AG09309 (cell line): ENCODE measurements at regions not wholly inside any gene's neighbourhood (a gene's known extent, or its start where the extent isn't known, plus 50 kb on each side); places are given as distances from the start of the nearest gene placed in this dataset.

Source experiments
- DNase-seq: peaks from one replicate; pipeline ENCODE4 v3.0.0-alpha.2; 2010; ENCODE audit warnings: low read depth
- H3K4me3 ChIP-seq: 2 replicates; pipeline ENCODE4 v1.5.1; 2011; ENCODE audit warnings: mild to moderate bottlenecking, low read depth, low read length, moderate library complexity; ENCODE audit not compliant: control insufficient read depth
- TF ChIP-seq, protein P1 (sequence below): IDR thresholded peaks from 2 replicates; pipeline ENCODE4 v1.5.1; 2011; ENCODE audit warnings: mild to moderate bottlenecking, low read depth, low read length, inconsistent platforms; ENCODE audit not compliant: insufficient read depth, control insufficient read depth; ENCODE audit errors: missing control alignments

- TF ChIP-seq, protein P1, sequence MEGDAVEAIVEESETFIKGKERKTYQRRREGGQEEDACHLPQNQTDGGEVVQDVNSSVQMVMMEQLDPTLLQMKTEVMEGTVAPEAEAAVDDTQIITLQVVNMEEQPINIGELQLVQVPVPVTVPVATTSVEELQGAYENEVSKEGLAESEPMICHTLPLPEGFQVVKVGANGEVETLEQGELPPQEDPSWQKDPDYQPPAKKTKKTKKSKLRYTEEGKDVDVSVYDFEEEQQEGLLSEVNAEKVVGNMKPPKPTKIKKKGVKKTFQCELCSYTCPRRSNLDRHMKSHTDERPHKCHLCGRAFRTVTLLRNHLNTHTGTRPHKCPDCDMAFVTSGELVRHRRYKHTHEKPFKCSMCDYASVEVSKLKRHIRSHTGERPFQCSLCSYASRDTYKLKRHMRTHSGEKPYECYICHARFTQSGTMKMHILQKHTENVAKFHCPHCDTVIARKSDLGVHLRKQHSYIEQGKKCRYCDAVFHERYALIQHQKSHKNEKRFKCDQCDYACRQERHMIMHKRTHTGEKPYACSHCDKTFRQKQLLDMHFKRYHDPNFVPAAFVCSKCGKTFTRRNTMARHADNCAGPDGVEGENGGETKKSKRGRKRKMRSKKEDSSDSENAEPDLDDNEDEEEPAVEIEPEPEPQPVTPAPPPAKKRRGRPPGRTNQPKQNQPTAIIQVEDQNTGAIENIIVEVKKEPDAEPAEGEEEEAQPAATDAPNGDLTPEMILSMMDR: no peak
- DNase-seq: no peak
- no peak overlapping the region for H3K4me3 ChIP-seq
Measured at GRCh38 chr20:10167594-10167993, 51.0 kb upstream of the SNAP25 start.
